Stimulated activated naive B cell treated with anti-CD40 and anti-IgM and Interleukin-4, amounts not matched to agents 10 μg/mL and 1 μg/mL and 100 μg/mL, for 72 hours (primary cell): ENCODE measurements at regions not wholly inside any gene's neighbourhood (a gene's known extent, or its start where the extent isn't known, plus 50 kb on each side); places are given as distances from the start of the nearest gene placed in this dataset.

ENCODE experiments used
- ATAC-seq, 2 donors: fragments of 150-1000 bp; cut with Tn5 transposase; replicated peaks; 2 replicates each; pipeline ENCODE4 v1.10.0; 2021; ENCODE audit warnings: moderate library complexity in 1 of 2
- DNase-seq: peaks from one replicate; pipeline ENCODE4 v3.0.0; 2021
- H3K27ac Mint-ChIP-seq: one replicate; pipeline ENCODE4 v1.8.0; 2022; ENCODE audit warnings: mild to moderate bottlenecking, mixed read lengths
- H3K27me3 Mint-ChIP-seq, 2 donors: one replicate each; pipeline ENCODE4 v1.8.0; 2022; ENCODE audit warnings: mixed read lengths in 2 of 2
- H3K36me3 Mint-ChIP-seq, 2 donors: one replicate each; pipeline ENCODE4 v1.8.0; 2022; ENCODE audit warnings: mixed read lengths in 2 of 2, mild to moderate bottlenecking in 1 of 2
- H3K4me1 Mint-ChIP-seq, 2 donors: one replicate each; pipeline ENCODE4 v1.8.0; 2022; ENCODE audit warnings: mixed read lengths in 2 of 2, mild to moderate bottlenecking in 1 of 2
- H3K4me3 Mint-ChIP-seq, 2 donors: one replicate each; pipeline ENCODE4 v1.8.0; 2022; ENCODE audit warnings: mild to moderate bottlenecking in 2 of 2, mixed read lengths in 2 of 2, moderate library complexity in 1 of 2
- H3K9me3 Mint-ChIP-seq, 2 donors: one replicate each; pipeline ENCODE4 v1.8.0; 2022; ENCODE audit warnings: mixed read lengths in 2 of 2, mild to moderate bottlenecking in 1 of 2

- Mint-ChIP-seq H3K9me3 (peaks cover 0 to 5% of the 10 kb centered on the region in 2 donors), H3K4me1 (no peaks in the 10 kb centered on the region), H3K27ac (no peak overlapping the region), H3K36me3 (no peaks in the 10 kb centered on the region), H3K4me3 (no peak overlapping the region), H3K27me3 (no peaks in the 10 kb centered on the region)
- ATAC-seq (no peak), DNase-seq (no peak)
Observed at GRCh38 chr1:191240925-191241324, 763.3 kb upstream of the BRINP3 start.

GRCh38 chr1:191255354-191256054 lies 777.8 kb upstream of the BRINP3 start:
- Mint-ChIP-seq H3K27ac (no peak overlapping the region), H3K9me3 (peaks cover 3 to 4% of the 10 kb centered on the region in 2 donors), H3K4me1 (no peaks in the 10 kb centered on the region), H3K27me3 (no peaks in the 10 kb centered on the region), H3K4me3 (no peak overlapping the region), H3K36me3 (no peaks in the 10 kb centered on the region)
- ATAC-seq (no peak), DNase-seq (no peak)

- DNase-seq (no peak), ATAC-seq (no peak)
- Mint-ChIP-seq H3K27me3 (no peaks in the 10 kb centered on the region), H3K9me3 (peaks cover 4% of the 10 kb centered on the region in 2 donors), H3K4me3 (no peak overlapping the region), H3K4me1 (no peaks in the 10 kb centered on the region), H3K36me3 (no peaks in the 10 kb centered on the region), H3K27ac (no peak overlapping the region)
Observed at GRCh38 chr1:191256917-191257316, 779.3 kb upstream of the BRINP3 start.

GRCh38 chr1:191260056-191260455 lies 782.4 kb upstream of the BRINP3 start:
- H3K9me3 Mint-ChIP-seq = peaks cover 0 to 4% of the 10 kb centered on the region in 2 donors
- no peak for ATAC-seq
- no peaks in the 10 kb centered on the region for H3K36me3 Mint-ChIP-seq
- no peak for DNase-seq
- H3K27me3 Mint-ChIP-seq = no peaks in the 10 kb centered on the region
- H3K4me3 Mint-ChIP-seq = no peak overlapping the region
- H3K27ac Mint-ChIP-seq = no peak overlapping the region
- H3K4me1 Mint-ChIP-seq = no peaks in the 10 kb centered on the region

- DNase-seq = no peak
- Mint-ChIP-seq H3K4me3 (no peak overlapping the region), H3K9me3 (peaks cover 0 to 5% of the 10 kb centered on the region in 2 donors), H3K4me1 (no peaks in the 10 kb centered on the region), H3K27ac (no peak overlapping the region), H3K27me3 (no peaks in the 10 kb centered on the region), H3K36me3 (no peaks in the 10 kb centered on the region)
- no peak for ATAC-seq
Observed at GRCh38 chr1:191261111-191261510, 783.4 kb upstream of the BRINP3 start.

GRCh38 chr1:191279266-191279800 lies 801.7 kb upstream of the BRINP3 start:
- no peak for ATAC-seq
- H3K27ac Mint-ChIP-seq = no peak overlapping the region
- DNase-seq = no peak
- H3K36me3 Mint-ChIP-seq = no peaks in the 10 kb centered on the region
- no peak overlapping the region for H3K4me3 Mint-ChIP-seq
- peaks cover 12 to 15% of the 10 kb centered on the region in 2 donors for H3K9me3 Mint-ChIP-seq
- H3K4me1 Mint-ChIP-seq = no peaks in the 10 kb centered on the region
- no peaks in the 10 kb centered on the region for H3K27me3 Mint-ChIP-seq

- Mint-ChIP-seq H3K36me3 (no peaks in the 10 kb centered on the region), H3K27ac (no peak overlapping the region), H3K4me1 (no peaks in the 10 kb centered on the region), H3K4me3 (no peak overlapping the region), H3K9me3 (peaks cover 14 to 23% of the 10 kb centered on the region in 2 donors), H3K27me3 (no peaks in the 10 kb centered on the region)
- DNase-seq (no peak), ATAC-seq (no peak)
Observed at GRCh38 chr1:191284175-191284574, 806.5 kb upstream of the BRINP3 start.

- DNase-seq (no peak), ATAC-seq (no peak)
- Mint-ChIP-seq H3K9me3 (peaks cover 4 to 5% of the 10 kb centered on the region in 2 donors), H3K4me3 (no peak overlapping the region), H3K27me3 (no peaks in the 10 kb centered on the region), H3K27ac (no peak overlapping the region), H3K36me3 (no peaks in the 10 kb centered on the region), H3K4me1 (no peaks in the 10 kb centered on the region)
Observed at GRCh38 chr1:191290441-191290840, 812.8 kb upstream of the BRINP3 start.

- DNase-seq (no peak), ATAC-seq (no peak)
- no peaks in the 10 kb centered on the region for H3K4me1 Mint-ChIP-seq
- H3K36me3 Mint-ChIP-seq = no peaks in the 10 kb centered on the region
- H3K9me3 Mint-ChIP-seq = peaks cover 7 to 12% of the 10 kb centered on the region in 2 donors
- H3K27ac Mint-ChIP-seq = no peak overlapping the region
- no peak overlapping the region for H3K4me3 Mint-ChIP-seq
- no peaks in the 10 kb centered on the region for H3K27me3 Mint-ChIP-seq
Observed at GRCh38 chr1:191305370-191305769, 827.7 kb upstream of the BRINP3 start.

- no peaks in the 10 kb centered on the region for H3K36me3 Mint-ChIP-seq
- no peaks in the 10 kb centered on the region for H3K4me1 Mint-ChIP-seq
- H3K27ac Mint-ChIP-seq = no peak overlapping the region
- no peak overlapping the region for H3K4me3 Mint-ChIP-seq
- no peak for ATAC-seq
- peaks cover 7 to 8% of the 10 kb centered on the region in 2 donors for H3K9me3 Mint-ChIP-seq
- H3K27me3 Mint-ChIP-seq = no peaks in the 10 kb centered on the region
- no peak for DNase-seq
Observed at GRCh38 chr1:191306916-191307315, 829.3 kb upstream of the BRINP3 start.

GRCh38 chr1:191320062-191320461 lies 838.2 kb upstream of the RGS18 start:
- no peak for ATAC-seq
- Mint-ChIP-seq H3K4me1 (no peaks in the 10 kb centered on the region), H3K27me3 (no peaks in the 10 kb centered on the region), H3K4me3 (no peak overlapping the region), H3K9me3 (peaks cover 0 to 3% of the 10 kb centered on the region in 2 donors), H3K36me3 (no peaks in the 10 kb centered on the region), H3K27ac (no peak overlapping the region)
- DNase-seq = no peak

GRCh38 chr1:191327868-191328267 lies 830.4 kb upstream of the RGS18 start:
- no peak overlapping the region for H3K27ac Mint-ChIP-seq
- no peaks in the 10 kb centered on the region for H3K36me3 Mint-ChIP-seq
- no peaks in the 10 kb centered on the region for H3K4me1 Mint-ChIP-seq
- no peak overlapping the region for H3K4me3 Mint-ChIP-seq
- no peak for DNase-seq
- H3K27me3 Mint-ChIP-seq = no peaks in the 10 kb centered on the region
- ATAC-seq = no peak
- H3K9me3 Mint-ChIP-seq = no peaks in the 10 kb centered on the region

GRCh38 chr1:191343816-191344215 lies 814.4 kb upstream of the RGS18 start:
- no peak overlapping the region for H3K27ac Mint-ChIP-seq
- no peak for DNase-seq
- H3K4me1 Mint-ChIP-seq = no peaks in the 10 kb centered on the region
- peaks cover 0 to 12% of the 10 kb centered on the region in 2 donors for H3K9me3 Mint-ChIP-seq
- H3K27me3 Mint-ChIP-seq = no peaks in the 10 kb centered on the region
- ATAC-seq = no peak
- no peaks in the 10 kb centered on the region for H3K36me3 Mint-ChIP-seq
- H3K4me3 Mint-ChIP-seq = no peak overlapping the region

GRCh38 chr1:191346381-191346780 lies 811.9 kb upstream of the RGS18 start:
- peaks cover 0 to 12% of the 10 kb centered on the region in 2 donors for H3K9me3 Mint-ChIP-seq
- ATAC-seq (no peak), DNase-seq (no peak)
- H3K27ac Mint-ChIP-seq = no peak overlapping the region
- no peak overlapping the region for H3K4me3 Mint-ChIP-seq
- H3K36me3 Mint-ChIP-seq = no peaks in the 10 kb centered on the region
- no peaks in the 10 kb centered on the region for H3K27me3 Mint-ChIP-seq
- no peaks in the 10 kb centered on the region for H3K4me1 Mint-ChIP-seq

- Mint-ChIP-seq H3K4me1 (no peaks in the 10 kb centered on the region), H3K27me3 (no peaks in the 10 kb centered on the region), H3K4me3 (no peak overlapping the region), H3K27ac (no peak overlapping the region), H3K36me3 (no peaks in the 10 kb centered on the region), H3K9me3 (peaks cover 0 to 9% of the 10 kb centered on the region in 2 donors)
- DNase-seq (no peak), ATAC-seq (no peak)
Observed at GRCh38 chr1:191348328-191348727, 809.9 kb upstream of the RGS18 start.
